Smooth muscle cell (in vitro differentiated cells): ENCODE measurements at regions not wholly inside any gene's neighbourhood (a gene's known extent, or its start where the extent isn't known, plus 50 kb on each side); places are given as distances from the start of the nearest gene placed in this dataset.

Experiments
- DNase-seq: peaks from one replicate; lab custom pipeline; 2025; ENCODE audit not compliant: unreplicated experiment; lab: John Stamatoyannopoulos, UW
- H2AFZ ChIP-seq: fragments of 200-600 bp; sonication (generic); 2 replicates; pipeline ENCODE4 v1.6.0; 2016; ENCODE audit warnings: antibody characterized with exemption, low read depth, mild to moderate bottlenecking
- H3F3A ChIP-seq: fragments of 200-600 bp; sonication (generic); 2 replicates; pipeline ENCODE4 v1.6.0; 2017; ENCODE audit warnings: antibody characterized with exemption, low read depth
- H3K27ac ChIP-seq: fragments of 200-600 bp; sonication (generic); 2 replicates; pipeline ENCODE4 v1.5.1; 2016; ENCODE audit warnings: low read depth, mild to moderate bottlenecking
- H3K27me3 ChIP-seq: fragments of 200-600 bp; sonication (generic); 2 replicates; pipeline ENCODE4 v1.6.1; 2016; ENCODE audit warnings: low read depth, mild to moderate bottlenecking
- H3K36me3 ChIP-seq: fragments of 200-600 bp; sonication (generic); 2 replicates; pipeline ENCODE4 v1.5.1; 2016; ENCODE audit warnings: low read depth
- H3K4me1 ChIP-seq: fragments of 200-600 bp; sonication (generic); 2 replicates; pipeline ENCODE4 v1.5.1; 2016; ENCODE audit warnings: low read depth
- H3K4me2 ChIP-seq: fragments of 200-600 bp; sonication (generic); 2 replicates; pipeline ENCODE4 v1.6.0; 2016; ENCODE audit warnings: mild to moderate bottlenecking
- H3K4me3 ChIP-seq: fragments of 200-600 bp; sonication (generic); 2 replicates; pipeline ENCODE4 v1.5.1; 2016; ENCODE audit warnings: mild to moderate bottlenecking
- H3K79me2 ChIP-seq: fragments of 200-600 bp; sonication (generic); 2 replicates; pipeline ENCODE4 v1.6.0; 2016; ENCODE audit warnings: low read depth, mild to moderate bottlenecking
- H3K9ac ChIP-seq: fragments of 200-600 bp; sonication (generic); 2 replicates; pipeline ENCODE4 v1.6.0; 2016; ENCODE audit warnings: low read depth
- H3K9me3 ChIP-seq: fragments of 200-600 bp; sonication (generic); replicated peaks from 2 replicates; pipeline ENCODE4 v1.5.1; 2016; ENCODE audit warnings: low read depth
- H4K20me1 ChIP-seq: fragments of 200-600 bp; sonication (generic); 2 replicates; pipeline ENCODE4 v1.6.0; 2016; ENCODE audit warnings: low read depth
- CTCF ChIP-seq: fragments of 200-600 bp; sonication (generic); IDR thresholded peaks from 2 replicates; pipeline ENCODE4 v1.5.1; 2017; ENCODE audit warnings: borderline replicate concordance, mild to moderate bottlenecking, antibody characterized with exemption; ENCODE audit not compliant: insufficient read depth, poor library complexity, severe bottlenecking
- WGBS: methylation state at CpG from one replicate; pipeline ENCODE4 v1.1.7; 2016; ENCODE audit warnings: low lambda C conversion rate; 5-methylcytosine and 5-hydroxymethylcytosine counted together

GRCh38 chr11:13134066-13134465 lies 125.0 kb downstream of the RASSF10 start:
- WGBS = 87% methylated on average over 3 of the region's 3 CpGs

GRCh38 chr11:13134886-13135285 lies 125.8 kb downstream of the RASSF10 start:
- H3K27ac ChIP-seq = peak overlapping the region; percentile 17

More at GRCh38 chr11:13134066-13134465, 125.0 kb downstream of the RASSF10 start:
- Histone ChIP-seq H3K4me3 (no peak overlapping the region), H4K20me1 (no peaks in the 10 kb centered on the region), H3K79me2 (no peaks in the 10 kb centered on the region), H3F3A (no peaks in the 10 kb centered on the region), H3K9ac (no peak overlapping the region), H3K9me3 (no peaks in the 10 kb centered on the region), H3K36me3 (no peaks in the 10 kb centered on the region), H3K27ac (no peak overlapping the region), H3K4me1 (peaks cover 32% of the 10 kb centered on the region), H3K4me2 (no peak overlapping the region), H3K27me3 (no peaks in the 10 kb centered on the region), H2AFZ (no peak overlapping the region)
- DNase-seq = no peak
- no peak for TF ChIP-seq CTCF

GRCh38 chr11:13135385-13136271 lies 126.5 kb downstream of the RASSF10 start:
- TF ChIP-seq CTCF = no peak
- Histone ChIP-seq H3K27me3 (no peaks in the 10 kb centered on the region), H3K4me2 (peak overlapping the region; percentile 63), H3F3A (no peaks in the 10 kb centered on the region), H3K27ac (peak overlapping the region; percentile 17), H3K4me3 (no peak overlapping the region), H3K4me1 (peaks cover 32% of the 10 kb centered on the region), H4K20me1 (no peaks in the 10 kb centered on the region), H2AFZ (peak overlapping the region; percentile 72), H3K79me2 (no peaks in the 10 kb centered on the region), H3K36me3 (no peaks in the 10 kb centered on the region), H3K9ac (no peak overlapping the region), H3K9me3 (no peaks in the 10 kb centered on the region)
- no peak for DNase-seq
- 45% methylated on average over 3 of the region's 3 CpGs for WGBS

More at GRCh38 chr11:13134886-13135285, 125.8 kb downstream of the RASSF10 start:
- DNase-seq = no peak
- Histone ChIP-seq H3K9me3 (no peaks in the 10 kb centered on the region), H3F3A (no peaks in the 10 kb centered on the region), H3K79me2 (no peaks in the 10 kb centered on the region), H3K4me1 (peaks cover 32% of the 10 kb centered on the region), H3K27me3 (no peaks in the 10 kb centered on the region), H4K20me1 (no peaks in the 10 kb centered on the region), H3K4me2 (peak overlapping the region; percentile 63), H3K36me3 (no peaks in the 10 kb centered on the region), H3K9ac (no peak overlapping the region), H3K4me3 (no peak overlapping the region), H2AFZ (peak overlapping the region; percentile 72)
- no peak for TF ChIP-seq CTCF
- WGBS = 85% methylated on average over 2 of the region's 2 CpGs

GRCh38 chr11:13136272-13136596 lies 127.1 kb downstream of the RASSF10 start:
- Histone ChIP-seq H2AFZ (no peak overlapping the region), H3K9me3 (no peaks in the 10 kb centered on the region), H3K36me3 (no peaks in the 10 kb centered on the region), H3K4me1 (peaks cover 32% of the 10 kb centered on the region), H3K9ac (no peak overlapping the region), H4K20me1 (no peaks in the 10 kb centered on the region), H3K79me2 (no peaks in the 10 kb centered on the region), H3F3A (no peaks in the 10 kb centered on the region), H3K27ac (no peak overlapping the region), H3K4me2 (no peak overlapping the region), H3K27me3 (no peaks in the 10 kb centered on the region), H3K4me3 (no peak overlapping the region)
- 73% methylated on average over 2 of the region's 2 CpGs for WGBS
- TF ChIP-seq CTCF = no peak
- no peak for DNase-seq
